ENCODE measurements at regions not wholly inside any gene's neighbourhood (a gene's known extent, or its start where the extent isn't known, plus 50 kb on each side); places are given as distances from the start of the nearest gene placed in this dataset.

DNA sequence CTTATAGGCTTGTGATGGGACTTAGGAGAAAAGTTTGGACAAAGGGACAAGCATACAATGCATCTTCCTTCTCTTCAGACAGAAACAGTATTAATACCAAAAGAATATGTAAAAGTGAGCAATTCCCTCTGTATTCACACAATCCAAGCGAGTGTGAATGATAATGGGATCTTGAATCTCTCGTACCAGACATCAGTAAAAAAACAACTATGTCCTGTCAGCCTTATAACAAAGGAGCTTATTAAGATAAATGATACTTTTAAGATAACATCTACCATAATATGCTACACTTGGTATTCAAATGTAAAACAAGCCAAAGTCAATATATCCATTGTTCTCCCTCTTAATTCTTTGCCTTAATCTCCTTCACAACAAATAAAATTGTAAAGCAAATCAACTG is 288.6 kb upstream of the CNTN6 start:
- DNase-seq (ENCODE audit: low spot score) = no peak

GRCh38 chr3:805326-805725 is 287.5 kb upstream of the CNTN6 start:
- DNase-seq (ENCODE audit: low spot score) = no peak

GRCh38 chr3:806006-806405 is 286.8 kb upstream of the CNTN6 start:
- no peak for DNase-seq (ENCODE audit: low spot score)

- no peak for DNase-seq (ENCODE audit: low spot score)
Observed at GRCh38 chr3:816605-817004, 276.2 kb upstream of the CNTN6 start.

GRCh38 chr3:834679-835078 is 258.1 kb upstream of the CNTN6 start:
- DNase-seq (ENCODE audit: low spot score) = no peak

- DNase-seq (ENCODE audit: low spot score) = no peak
Observed at GRCh38 chr3:835096-835495, 257.7 kb upstream of the CNTN6 start.

DNA sequence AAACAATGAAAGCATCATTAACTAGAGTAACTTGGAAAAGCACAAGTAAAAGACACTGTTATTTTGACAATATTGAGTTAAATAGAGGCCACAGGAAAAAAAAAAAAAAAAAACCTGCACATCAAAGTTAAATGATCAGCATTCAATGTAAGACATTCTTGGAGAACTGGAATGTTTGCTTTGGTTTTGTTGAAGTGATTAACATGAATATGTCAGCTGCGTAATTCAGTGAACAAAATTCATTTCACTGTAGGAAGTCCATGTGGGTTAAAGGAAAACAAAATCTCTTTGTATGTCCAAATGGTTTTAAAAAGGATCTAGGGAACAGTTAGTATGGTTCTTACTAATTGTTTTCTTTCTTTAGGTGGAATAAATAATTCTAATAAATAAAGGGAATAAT is 252.8 kb upstream of the CNTN6 start:
- no peak for DNase-seq (ENCODE audit: low spot score)

- no peak for DNase-seq (ENCODE audit: low spot score)
Observed at GRCh38 chr3:851098-851790, 241.6 kb upstream of the CNTN6 start.

DNA sequence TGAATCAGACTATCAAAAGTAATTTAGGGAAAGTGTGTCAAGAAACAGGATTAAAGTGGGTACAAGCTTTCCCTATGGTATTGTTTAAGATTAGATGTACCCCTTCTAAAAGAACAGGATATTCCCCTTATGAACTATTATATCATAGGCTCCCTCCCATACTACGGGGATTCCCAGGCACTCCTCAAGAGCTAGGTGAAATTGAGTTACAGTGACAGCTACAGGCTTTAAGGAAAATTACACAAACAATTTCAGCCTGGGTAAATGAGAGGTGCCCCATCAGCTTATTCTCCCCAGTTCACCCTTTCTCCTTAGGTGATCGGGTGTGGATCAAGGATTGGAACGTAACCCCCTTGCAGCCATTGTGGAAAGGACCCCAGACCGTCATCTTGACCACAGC is 240.8 kb upstream of the CNTN6 start:
- no peak for DNase-seq (ENCODE audit: low spot score)

DNA sequence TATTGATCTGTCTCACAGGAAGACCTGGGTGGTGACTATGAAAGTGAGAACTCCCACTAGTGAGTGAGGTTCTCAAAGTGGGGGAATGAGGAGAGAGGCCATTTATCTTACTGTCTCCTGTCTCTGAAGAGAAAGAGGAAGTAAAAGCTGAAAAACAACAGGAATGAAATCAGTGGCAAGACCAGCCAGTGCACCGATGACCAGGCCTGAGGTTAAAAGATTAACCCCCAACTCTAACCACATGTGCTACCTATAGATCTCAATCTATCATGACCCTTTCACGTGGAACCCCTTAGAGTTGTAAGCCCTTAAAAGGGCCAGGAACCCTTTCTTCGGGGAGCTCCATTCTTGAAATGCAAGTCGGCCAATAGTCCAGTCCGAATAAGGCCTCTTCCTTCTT is 239.3 kb upstream of the CNTN6 start:
- DNase-seq (ENCODE audit: low spot score) = no peak

DNA sequence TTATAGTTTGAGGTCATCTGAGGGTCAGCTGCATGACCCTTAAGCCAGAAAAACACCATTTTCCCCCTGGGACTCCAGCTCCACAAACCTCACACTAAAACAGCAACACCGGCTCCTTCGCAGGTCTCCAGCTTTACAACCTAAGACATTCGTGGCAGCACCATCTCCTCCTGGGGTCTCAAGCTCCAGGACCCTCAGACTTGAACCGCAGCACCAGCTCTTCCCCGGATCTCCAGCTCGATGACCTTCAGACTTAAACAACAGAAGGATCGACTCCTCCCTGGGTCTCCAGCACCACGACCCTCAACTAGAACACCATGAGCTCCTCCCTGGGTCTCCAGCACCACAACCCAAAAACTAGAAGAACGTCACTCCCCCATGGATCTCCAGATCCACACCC is 233.7 kb upstream of the CNTN6 start:
- no peak for DNase-seq (ENCODE audit: low spot score)

DNA sequence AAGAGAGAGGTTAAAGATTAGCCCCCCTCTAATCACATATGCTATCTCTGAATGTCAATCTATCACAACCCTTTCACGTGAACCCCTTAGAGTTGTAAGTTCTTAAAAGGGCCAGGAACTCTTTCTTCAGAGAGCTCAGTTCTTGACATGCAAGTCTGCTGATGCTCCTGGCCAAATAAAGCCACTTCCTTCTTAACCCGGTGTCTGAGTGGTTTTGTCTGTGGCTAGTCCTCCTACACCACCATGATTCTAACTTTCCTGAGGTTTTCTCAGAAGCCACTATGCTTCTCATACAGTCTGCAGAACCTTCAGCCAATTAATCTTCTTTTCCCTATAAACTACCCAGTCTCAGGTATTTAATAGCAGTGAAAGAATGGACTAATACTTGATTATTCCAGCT is 231.1 kb upstream of the CNTN6 start:
- DNase-seq (ENCODE audit: low spot score) = no peak

DNA sequence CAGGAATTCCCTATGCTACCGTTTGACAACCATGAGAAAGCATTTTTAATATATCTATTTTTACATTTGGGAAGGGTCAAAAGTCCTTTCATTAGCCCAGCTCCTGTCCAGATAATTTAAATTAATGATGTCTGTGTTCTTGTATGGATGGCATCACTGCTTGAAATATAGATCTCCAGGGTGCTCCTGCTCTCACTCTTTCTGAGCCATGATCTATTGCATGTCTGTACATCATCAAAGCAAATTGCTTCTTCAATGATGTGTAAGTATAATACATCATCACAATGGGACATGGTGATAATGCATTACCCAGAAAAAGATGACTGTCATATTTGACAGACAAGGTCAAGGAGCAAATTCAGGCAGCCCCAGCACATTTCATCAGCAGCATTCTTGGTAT is 223.6 kb upstream of the CNTN6 start:
- no peak for DNase-seq (ENCODE audit: low spot score)

DNA sequence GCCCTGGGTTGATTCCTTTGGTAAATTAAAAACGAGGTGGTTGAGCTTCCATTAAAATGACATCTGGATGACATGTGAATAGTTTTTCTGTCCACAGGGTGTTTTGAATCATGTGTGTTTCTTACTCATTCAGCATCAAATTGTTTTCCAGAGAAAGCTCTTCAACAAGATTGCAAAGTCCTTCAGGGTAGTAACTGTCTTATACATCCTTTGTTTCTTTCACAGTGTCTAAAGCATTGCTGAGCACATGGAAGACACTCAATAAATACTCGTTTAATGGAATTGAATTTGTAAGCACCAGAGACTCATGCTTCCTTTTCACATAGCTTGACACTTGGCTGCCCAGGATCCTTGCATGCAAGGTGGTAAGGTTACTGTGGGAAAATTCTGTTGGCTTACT is 223.1 kb upstream of the CNTN6 start:
- DNase-seq (ENCODE audit: low spot score) = no peak

GRCh38 chr3:871651-872050 is 221.2 kb upstream of the CNTN6 start:
- DNase-seq (ENCODE audit: low spot score) = no peak

DNA sequence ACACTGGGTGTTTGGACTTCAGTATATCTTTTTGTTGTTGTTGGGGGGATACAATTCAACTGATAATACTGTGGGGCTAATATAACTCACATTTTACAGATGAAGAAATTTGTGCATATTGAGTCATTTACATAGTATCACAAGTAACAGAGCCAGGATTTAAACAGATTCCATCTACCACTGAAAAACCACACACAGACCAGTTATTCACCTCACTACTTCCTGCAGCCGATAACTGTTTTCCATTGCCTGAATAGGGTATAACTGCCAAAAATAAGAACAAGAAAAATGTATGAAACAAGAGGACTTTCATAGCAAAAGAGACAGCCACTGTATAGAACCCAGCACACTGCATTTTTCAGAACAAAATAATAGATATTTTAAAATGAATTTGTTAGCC is 215.8 kb upstream of the CNTN6 start:
- no peak for DNase-seq (ENCODE audit: low spot score)

GRCh38 chr3:878746-879145 is 214.1 kb upstream of the CNTN6 start:
- DNase-seq (ENCODE audit: low spot score) = no peak

- no peak for DNase-seq (ENCODE audit: low spot score)
Observed at GRCh38 chr3:880371-880770, 212.5 kb upstream of the CNTN6 start.

DNA sequence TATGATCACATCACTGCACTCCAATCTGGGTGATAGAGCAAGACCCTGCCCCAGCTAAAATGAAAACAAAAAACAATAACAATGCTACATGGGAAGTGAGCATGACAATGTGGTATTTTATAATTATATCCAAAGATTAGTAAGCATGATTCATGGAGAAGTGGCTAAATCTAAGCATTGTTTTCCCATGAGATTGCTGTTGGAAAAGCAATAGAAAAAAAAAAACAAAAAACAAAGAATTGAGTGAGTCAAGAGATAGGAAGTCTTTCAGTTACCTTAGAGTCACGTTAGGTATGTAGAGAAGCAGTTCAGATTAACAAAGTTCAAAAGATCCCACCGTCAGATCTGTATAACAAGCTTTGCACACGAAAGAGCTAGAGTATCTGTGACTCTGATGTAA is 210.3 kb upstream of the CNTN6 start:
- no peak for DNase-seq (ENCODE audit: low spot score)

DNA sequence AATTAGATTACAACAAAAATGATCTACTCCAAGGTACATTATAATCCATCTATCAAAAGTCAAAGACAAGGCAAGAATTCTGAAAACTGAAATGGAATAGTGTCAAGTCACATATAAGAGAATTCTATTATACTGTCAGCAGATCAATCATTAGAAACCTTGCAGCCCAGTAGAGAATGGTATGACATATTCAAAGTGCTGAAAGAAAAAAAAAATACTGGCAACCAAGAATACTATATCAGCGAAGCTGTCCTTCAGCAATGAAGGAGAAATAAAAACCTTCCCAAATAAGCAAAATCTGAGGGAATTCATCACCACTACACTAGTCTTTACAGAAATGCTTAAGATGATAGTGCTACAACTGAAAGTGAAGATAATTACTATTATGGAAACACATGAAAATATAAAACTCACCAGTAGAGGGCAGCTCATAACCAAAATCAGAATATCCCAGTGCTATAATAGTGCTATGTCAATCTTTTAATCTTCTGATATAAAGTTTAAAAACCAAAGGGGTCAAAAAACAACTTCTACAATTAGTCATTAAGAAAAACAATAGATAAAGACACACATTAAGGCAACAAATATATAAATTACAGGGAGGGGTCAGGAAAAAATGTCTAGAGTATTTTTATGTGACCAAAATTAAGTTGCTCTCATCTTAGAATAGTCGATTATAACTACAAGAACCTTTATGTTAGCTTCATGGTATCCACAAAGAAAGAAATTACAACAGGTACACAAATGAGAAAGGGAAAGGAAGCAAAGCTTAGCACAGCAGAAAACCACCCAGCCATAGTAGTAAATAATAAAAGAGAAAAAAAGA is 190.7 kb upstream of the CNTN6 start:
- DNase-seq (ENCODE audit: low spot score) = no peak

GRCh38 chr3:905217-905616 is 187.6 kb upstream of the CNTN6 start:
- no peak for DNase-seq (ENCODE audit: low spot score)

- no peak for DNase-seq (ENCODE audit: low spot score)
Observed at GRCh38 chr3:906739-907138, 186.1 kb upstream of the CNTN6 start.

DNA sequence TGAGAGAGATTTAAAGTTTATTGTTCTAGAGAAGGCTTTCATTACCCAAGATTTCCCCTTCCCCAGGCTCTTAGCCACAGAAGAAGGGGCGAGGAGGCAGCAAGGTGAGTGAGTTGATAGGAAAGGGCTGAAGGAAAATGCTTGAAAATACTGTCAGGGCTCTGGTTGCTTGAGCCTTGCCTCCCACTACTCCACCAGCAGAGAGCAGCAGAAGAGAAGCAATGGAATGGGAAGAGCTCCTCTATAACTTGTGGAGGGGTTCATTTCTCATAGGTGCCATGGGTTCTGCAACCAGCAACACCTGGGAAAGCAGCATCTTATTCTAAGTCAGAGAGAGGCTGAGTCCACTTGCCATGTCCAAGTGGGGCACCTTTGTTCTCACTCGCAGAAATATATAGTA is 184.0 kb upstream of the CNTN6 start:
- DNase-seq (ENCODE audit: low spot score) = no peak
